NCI-H1436 treated with DMSO at 0.1 percent for 48 hours (cell line): ENCODE measurements at regions not wholly inside any gene's neighbourhood (a gene's known extent, or its start where the extent isn't known, plus 50 kb on each side); places are given as distances from the start of the nearest gene placed in this dataset.

Source experiments
- DNase-seq: peaks from one replicate; lab custom pipeline; 2025; lab: John Stamatoyannopoulos, UW

- DNase-seq = no peak
Observed at GRCh38 chr4:58205446-58206235, 1095.5 kb upstream of the IGFBP7 start.

GRCh38 chr4:58192217-58192616 is 1082.0 kb upstream of the IGFBP7 start:
- no peak for DNase-seq

GRCh38 chr4:58191109-58191508 is 1080.9 kb upstream of the IGFBP7 start:
- no peak for DNase-seq

- no peak for DNase-seq
Observed at GRCh38 chr4:58188316-58188715, 1078.1 kb upstream of the IGFBP7 start.

GRCh38 chr4:58175024-58175423 is 1064.8 kb upstream of the IGFBP7 start:
- DNase-seq = no peak

- no peak for DNase-seq
Observed at GRCh38 chr4:58166490-58166889, 1056.3 kb upstream of the IGFBP7 start.

- no peak for DNase-seq
Observed at GRCh38 chr4:58163156-58163555, 1053.0 kb upstream of the IGFBP7 start.

GRCh38 chr4:58149404-58150085 is 1039.4 kb upstream of the IGFBP7 start:
- no peak for DNase-seq

- DNase-seq = no peak
Observed at GRCh38 chr4:58144721-58145120, 1034.5 kb upstream of the IGFBP7 start.

GRCh38 chr4:58138786-58139668 is 1028.8 kb upstream of the IGFBP7 start:
- DNase-seq = no peak

- DNase-seq = no peak
Observed at GRCh38 chr4:58136604-58137003, 1026.4 kb upstream of the IGFBP7 start.

GRCh38 chr4:58127680-58128079 is 1017.5 kb upstream of the IGFBP7 start:
- DNase-seq = no peak

- DNase-seq = no peak
Observed at GRCh38 chr4:58119298-58119697, 1009.1 kb upstream of the IGFBP7 start.

- no peak for DNase-seq
Observed at GRCh38 chr4:58113126-58113525, 1002.9 kb upstream of the IGFBP7 start.

GRCh38 chr4:58111818-58112217 is 1001.6 kb upstream of the IGFBP7 start:
- no peak for DNase-seq

- DNase-seq = no peak
Observed at GRCh38 chr4:58093352-58093751, 983.2 kb upstream of the IGFBP7 start.

GRCh38 chr4:58090539-58090938 is 980.4 kb upstream of the IGFBP7 start:
- no peak for DNase-seq

- DNase-seq = no peak
Observed at GRCh38 chr4:58081356-58081755, 971.2 kb upstream of the IGFBP7 start.

- no peak for DNase-seq
Observed at GRCh38 chr4:58075724-58076123, 965.5 kb upstream of the IGFBP7 start.

- no peak for DNase-seq
Observed at GRCh38 chr4:58074382-58074781, 964.2 kb upstream of the IGFBP7 start.

- no peak for DNase-seq
Observed at GRCh38 chr4:58070726-58071125, 960.5 kb upstream of the IGFBP7 start.

GRCh38 chr4:58064653-58065052 is 954.5 kb upstream of the IGFBP7 start:
- no peak for DNase-seq
